PC-3 (cell line): ENCODE measurements at regions not wholly inside any gene's neighbourhood (a gene's known extent, or its start where the extent isn't known, plus 50 kb on each side); places are given as distances from the start of the nearest gene placed in this dataset.

Source experiments
- CTCF ChIP-seq: fragments of 300-600 bp; sonication (generic); conservative IDR thresholded peaks from 2 replicates; pipeline ENCODE4 v1.5.1; 2017; ENCODE audit warnings: antibody characterized with exemption, low read depth, mild to moderate bottlenecking, low read length
- EZH2 ChIP-seq: fragments of 300-600 bp; sonication (generic); IDR thresholded peaks from one replicate; pipeline ENCODE4 v1.6.1; 2017; ENCODE audit warnings: antibody characterized with exemption, mild to moderate bottlenecking, low read length; ENCODE audit not compliant: unreplicated experiment

DNA sequence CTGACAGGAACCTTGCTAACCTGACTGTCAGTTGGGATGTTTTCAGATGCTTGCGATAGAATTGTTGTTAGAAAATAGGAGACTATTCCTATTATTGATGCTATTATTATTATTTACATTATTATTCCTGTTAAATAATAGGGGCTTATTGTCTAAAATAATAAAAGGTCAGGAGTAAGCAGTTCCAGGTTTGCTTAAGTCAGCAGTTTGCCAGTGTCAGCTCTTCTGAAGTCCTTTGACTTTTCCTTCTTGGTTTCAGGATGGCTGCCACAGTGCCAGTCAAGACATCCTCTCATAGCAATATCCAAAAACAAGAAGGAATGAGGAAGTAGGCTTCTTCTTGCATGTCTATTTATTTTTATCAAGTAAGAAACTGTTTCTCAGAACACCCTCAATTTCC, 141.7 kb upstream of the MARCHF11 start:
- TF ChIP-seq EZH2 (no peak), CTCF (no peak)
